HG03103 (cell line): ENCODE measurements at regions not wholly inside any gene's neighbourhood (a gene's known extent, or its start where the extent isn't known, plus 50 kb on each side); places are given as distances from the start of the nearest gene placed in this dataset.
"Not testable (repeated sequence)": the region's sequence is repeated elsewhere in the genome, so short reads cannot be mapped to it uniquely, and the experiment has no call there.

Experiments
- ATAC-seq: cut with Tn5 transposase; IDR thresholded peaks from one replicate; pipeline ENCODE4 v1.9.1; 2021; ENCODE audit warnings: low read depth; ENCODE audit not compliant: unreplicated experiment

DNA sequence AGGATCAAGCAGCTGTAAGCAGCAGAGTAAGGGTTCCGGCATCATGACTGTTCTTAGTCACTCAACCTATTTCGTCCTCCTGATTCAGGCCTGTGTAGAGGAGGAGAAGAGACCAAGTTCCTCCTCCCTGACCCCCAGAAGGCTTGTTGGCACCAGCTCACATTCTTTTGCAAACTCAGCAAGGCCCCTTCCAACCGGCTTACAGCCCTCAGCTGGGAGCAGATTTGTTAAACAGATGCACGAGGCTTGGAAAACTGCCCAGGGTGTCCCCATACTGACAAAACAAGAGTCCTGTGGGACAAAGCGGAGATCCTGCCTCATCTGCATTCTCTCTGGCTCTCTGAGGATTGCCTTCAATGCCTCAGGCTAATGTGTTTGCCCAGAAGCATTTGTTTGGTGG, 113.2 kb upstream of the SOX21 start:
- no peak for ATAC-seq

DNA sequence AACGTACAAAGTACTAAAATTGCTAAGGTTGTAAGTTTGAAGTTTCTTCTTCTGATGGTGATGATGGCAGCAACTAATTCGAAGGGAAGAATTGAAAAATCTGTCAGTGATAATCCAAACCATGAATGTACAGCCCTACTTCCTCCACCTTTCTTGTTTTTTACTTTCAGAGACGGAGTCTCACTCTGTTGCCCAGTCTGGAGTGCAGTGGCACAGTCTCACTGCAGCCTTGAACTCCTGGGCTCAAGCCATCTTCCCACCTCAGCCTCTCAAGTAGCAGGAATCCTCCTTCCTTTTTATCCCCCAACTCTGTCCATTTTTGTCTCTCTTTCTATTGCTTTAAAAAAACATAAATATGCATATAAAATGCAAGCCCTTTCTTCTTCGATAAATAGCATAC, 112.3 kb upstream of the SOX21 start:
- ATAC-seq, result no peak

DNA sequence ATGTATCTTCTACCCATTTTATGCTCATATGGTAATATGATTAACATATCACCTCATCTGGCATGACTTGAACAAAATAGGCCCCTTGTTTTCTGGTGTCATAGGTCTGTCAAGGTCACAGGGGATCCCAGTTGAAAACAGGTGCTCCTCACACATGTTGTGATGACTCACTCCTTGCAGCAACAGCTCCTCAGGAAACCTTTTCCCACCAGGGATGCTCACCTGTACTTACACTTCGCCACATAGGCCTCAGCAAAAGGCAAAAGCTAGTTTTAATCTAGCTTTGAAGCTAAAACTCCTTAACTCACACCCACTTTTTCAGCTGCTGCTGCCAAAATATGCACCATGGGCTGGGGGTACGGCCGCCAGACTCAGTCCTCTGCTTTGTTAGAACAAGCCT, 110.0 kb upstream of the SOX21 start:
- no peak for ATAC-seq

DNA sequence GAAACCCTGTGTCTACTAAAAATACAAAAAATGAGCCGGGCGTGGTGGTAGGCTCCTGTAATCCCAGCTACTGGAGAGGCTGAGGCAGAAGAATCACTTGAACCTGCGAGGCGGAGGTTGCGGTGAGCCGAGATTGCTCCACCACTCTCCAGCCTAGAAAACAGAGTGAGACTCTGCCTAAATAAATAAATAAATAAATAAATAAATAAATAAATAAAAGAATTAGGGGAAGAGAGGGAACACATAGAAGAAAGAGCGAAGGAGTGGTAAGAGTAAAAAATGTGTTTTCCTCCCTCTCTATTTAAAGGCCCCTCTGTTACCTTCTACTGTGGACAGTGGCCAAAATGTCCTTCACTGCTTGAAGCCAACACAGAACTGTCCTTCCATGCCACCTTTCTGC, 103.9 kb upstream of the SOX21 start:
- no peak for ATAC-seq

DNA sequence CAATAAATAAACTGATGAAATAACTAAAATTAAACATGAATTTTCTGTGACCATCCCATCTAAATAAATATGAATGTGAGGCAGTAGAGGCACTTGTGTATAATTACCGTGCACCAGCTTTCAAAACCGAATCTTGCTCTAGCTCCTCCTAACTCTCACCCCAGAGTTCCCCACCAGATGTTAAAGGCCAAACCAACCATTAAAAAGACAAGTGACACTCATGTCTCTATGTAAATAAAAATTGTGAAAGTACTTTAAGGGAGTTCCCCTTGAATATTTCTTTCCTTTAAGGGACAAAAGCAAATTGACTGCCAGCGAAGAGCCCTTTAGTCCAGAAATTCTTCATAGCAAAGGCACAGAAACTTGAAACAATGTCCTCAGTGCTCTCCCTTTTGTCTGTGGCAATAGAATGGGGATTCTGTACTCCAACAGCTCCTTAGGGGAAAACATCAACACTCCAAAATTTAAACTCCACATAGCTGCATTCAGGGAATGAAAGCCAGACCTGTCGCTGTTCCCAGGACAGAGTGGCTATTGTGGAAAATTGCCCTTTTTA, 101.7 kb upstream of the SOX21 start:
- no peak for ATAC-seq

DNA sequence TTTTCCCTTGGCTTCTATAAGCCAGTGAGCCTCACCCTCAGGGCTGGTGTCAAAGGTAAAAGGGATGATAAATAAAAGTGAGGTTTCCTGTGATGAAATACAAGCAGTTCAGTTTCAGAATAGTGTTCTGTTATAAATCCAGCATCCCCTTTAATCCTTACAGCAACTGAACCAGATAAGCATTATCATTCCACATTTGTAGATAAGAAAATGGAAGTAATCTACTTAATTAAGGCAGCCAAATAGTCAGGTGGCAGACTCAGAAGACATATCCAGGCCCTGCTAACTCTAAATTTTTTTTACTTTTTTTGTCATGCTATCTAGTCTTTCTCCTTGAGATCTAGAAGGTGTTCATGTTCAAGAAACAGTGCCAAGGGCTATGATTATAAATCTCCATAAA, 99.4 kb upstream of the SOX21 start:
- ATAC-seq, result no peak

DNA sequence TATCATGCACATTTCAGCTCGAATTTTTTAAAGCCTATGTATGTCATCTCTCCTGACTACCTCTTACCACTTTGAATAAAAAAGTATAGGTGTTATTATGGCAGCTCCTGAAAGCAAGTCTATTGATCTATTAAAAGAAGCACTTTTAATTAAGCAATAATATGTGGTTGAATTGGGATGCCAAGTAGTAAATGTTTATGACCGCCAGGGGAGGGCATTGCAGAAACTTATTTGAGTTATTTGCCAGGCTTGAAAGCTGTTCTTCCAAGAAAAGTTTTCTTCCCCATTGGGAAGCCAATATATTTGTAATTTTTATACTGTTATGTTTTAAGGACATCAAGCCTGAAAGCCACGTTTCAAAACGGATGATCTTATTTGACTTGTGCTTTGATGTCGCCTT, 88.1 kb upstream of the SOX21 start:
- no peak for ATAC-seq

DNA sequence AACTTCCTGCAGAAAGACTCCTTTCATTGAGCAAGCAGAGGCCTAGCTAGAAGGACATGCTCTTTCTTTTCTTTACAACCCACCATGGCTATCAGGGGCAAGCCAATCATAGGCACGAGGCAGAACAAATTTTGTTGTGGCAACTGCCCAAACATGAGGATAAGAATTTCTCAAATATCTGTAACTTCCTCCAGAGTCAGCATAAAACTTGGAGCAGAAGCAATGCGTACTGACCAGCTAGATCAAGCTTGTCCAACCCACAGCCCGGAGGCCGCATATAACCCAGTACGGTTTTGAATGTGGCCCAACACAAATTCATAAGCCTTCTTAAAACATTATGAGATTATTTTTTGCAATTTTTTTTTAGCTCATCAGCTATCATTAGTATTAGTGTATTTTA, 87.0 kb upstream of the SOX21 start:
- ATAC-seq, result no peak

DNA sequence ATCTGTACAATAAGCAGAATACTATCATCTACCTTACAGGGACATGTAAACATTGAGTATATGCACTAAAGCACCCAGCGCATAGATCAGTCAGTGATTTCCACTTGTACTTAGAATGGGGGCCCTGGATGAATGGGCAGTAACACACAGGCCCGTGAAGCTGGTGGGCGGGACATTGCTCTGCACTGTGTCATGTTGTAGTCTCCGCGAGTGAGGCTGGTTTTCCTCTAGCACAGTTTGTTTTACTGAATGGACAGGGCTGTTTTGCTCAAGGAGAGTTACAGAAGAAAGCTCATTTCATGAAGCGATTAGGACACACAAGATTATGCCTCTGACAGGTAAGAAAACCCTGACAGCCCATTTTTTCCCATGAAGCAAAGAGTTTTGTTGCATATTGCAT, 86.4 kb upstream of the SOX21 start:
- ATAC-seq, result no peak

DNA sequence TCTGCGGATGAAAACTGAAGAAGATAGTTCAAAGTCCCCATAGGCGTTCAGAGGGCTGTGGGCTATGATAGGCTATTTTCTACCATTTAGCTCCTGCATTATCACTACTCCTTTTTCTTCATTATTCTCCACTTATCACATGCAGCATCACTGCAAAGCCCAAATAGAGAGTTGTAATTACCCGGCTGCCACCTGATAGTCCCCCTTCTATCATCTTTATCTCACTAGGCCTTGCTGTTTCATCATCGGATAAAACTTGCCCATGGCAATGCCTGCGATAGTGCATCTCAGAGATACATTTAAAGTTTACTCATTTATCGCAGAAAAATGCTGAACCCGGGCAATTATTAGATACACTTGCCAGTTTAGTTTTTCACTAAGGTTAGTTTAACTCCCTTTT, 82.9 kb upstream of the SOX21 start:
- ATAC-seq, result no peak

DNA sequence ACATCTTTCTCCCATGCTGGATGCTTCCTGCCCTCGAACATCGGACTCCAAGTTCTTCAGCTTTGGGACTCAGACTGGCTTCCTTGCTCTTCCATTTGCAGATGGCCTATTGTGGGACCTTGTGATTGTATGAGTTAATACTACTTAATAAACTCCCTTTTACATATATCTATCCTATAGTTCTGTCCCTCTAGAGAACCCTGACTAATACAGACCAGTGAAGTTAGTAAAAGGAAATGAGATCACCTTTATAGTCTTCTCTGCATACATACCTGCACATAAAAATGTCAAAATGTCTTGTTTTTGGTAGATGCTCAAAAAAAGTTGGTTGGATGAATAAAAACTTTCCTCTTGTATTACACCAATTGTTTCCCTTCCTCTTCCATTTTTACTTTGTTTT, 73.9 kb upstream of the SOX21 start:
- ATAC-seq, result not testable (repeated sequence)

DNA sequence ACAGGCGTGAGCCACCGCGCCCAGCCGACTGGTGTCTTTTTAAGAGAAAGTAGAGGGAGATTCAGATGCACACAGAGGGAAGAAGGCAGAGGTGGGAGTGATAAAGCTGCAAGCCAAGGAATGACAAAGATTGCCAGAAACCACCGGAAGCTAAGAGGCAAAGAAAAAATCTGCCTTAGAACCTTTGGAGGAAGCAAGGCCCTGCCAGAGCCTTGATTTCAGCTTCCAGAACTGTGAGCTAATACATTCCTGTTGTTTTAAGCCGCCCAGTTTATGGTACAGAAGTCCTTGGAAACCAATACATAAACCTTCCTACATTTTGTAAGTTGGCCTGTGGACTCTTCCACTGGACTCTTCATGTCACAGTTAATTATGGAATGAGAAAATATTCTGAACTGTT, 71.7 kb upstream of the SOX21 start:
- no peak for ATAC-seq

DNA sequence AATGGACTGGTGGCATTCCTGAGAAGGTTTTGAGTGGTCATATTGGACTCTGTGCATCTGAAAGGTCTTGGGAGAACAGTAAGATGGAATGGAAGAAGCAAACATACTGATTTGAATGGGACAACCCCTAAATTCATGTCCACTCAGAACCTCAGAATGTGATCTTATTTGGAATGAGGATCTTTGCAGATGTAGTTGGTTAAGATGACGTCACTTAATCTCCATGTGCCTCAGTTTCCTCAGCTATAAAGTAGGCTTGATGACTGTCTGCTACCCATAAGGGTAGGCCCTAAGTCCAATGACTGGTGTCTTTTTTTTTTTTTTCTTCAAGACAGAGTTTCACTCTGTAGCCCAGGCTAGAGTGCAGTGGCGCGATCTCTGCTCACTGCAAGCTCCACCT, 71.1 kb upstream of the SOX21 start:
- ATAC-seq, result no peak

DNA sequence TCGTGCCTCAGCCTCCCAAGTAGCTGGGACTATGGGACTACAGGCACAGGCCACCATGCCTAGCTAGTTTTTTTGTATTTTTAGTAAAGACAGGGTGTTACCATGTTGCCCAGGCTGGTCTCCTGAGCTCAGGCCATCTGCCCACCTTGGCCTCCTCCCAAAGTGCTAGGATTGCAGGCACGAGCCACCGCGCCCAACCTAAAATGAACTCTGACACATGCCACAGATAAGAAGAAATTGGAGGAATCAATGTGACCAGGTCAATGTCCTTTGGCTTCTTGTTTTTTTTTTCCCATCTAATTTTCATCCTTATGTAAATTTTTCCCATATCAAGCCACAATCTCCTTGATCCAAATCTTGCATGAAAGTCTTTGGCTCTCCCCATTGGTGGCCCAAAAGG, 68.1 kb upstream of the SOX21 start:
- ATAC-seq, result no peak

DNA sequence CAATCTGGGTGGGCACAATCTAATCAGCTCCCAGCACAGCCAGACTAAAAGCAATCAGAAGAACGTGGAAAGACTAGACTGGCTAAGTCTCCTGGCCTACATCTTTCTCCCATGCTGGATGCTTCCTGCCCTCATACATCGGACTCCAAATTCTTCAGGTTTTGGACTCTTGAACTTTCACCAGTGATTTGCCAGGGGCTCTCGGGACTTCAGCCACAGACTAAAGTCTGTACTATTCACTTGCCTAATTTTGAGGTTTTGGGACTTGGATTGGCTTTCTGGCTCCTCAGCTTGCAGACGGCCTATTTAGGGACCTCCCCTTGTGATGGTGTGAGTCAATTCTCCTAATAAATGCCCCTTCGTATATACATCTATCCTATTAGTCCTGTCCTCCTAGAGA, 66.6 kb upstream of the SOX21 start:
- ATAC-seq, result no peak

DNA sequence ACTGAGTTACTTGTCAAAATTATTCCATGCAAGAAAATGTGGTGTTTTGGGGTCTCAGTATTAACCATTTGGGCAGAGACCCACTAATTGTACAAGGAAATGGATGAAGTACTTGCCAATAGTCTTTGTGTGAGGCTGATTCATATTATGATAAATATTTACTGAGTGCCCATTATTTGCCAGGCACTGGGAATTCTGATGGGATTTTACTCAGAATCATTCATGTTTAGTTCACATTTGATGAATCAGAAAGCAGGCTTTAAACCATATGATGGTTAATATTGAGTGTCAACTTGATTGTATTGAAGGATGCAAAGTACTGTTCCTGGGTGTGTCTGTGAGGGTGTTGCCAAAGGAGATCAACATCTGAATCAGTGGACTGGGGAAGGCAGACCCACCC, 66.2 kb upstream of the SOX21 start:
- ATAC-seq, result no peak

DNA sequence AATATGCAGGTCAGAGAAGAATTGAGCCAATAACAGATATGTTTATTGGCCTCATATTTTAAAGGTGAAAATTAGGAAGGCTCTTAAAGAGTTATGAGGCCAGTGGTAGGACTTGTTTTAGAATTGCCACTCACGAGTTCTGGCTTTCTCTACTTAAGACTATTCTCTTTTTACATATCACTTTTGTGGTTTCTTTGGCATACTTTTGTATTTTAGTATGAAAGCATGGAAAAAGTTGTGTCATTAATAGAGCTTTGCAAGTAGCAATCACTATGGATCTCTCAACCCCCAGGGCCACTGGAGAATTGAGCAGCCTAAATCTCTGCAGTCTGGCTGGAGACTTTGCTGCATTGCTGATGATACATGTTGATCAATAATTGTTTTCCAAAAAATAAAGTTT, 64.6 kb upstream of the SOX21 start:
- no peak for ATAC-seq

DNA sequence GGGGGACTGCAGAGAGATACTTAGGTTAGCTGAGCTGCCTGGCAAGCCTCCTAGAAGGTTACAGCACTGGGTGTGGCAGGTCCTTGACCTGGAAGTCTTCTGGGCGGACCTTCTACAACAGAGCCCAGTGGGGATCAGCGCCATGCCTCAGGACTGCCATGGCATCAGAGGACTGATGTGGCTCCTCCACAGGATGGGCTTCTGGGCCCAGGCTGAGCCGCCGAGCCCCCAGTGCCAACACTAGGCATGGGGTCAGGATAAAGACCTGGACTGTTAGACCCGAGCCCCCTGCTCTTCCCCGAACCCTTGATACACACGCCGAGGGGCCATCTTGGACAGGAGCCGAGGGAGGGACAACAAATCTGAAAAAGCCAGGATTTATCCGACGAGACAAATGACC, 64.0 kb upstream of the SOX21 start:
- no peak for ATAC-seq

DNA sequence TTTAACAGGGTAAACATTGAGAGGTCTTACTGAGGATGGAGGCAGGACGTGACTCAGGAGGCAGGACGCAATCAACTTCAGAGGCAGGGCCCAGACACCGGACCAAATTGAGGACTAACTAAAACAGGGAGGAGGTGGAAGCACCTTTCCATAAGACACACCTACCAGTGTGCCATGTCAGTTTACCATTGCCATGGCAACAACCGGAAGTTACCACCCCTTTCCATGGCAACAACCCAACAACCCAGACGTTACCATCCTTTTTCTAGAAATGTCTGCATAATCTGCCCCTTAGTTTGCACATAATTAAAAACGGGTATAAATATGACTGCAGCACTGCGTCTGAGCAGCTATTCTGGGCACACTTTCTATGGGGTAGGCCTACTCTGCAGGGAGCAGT, 53.5 kb upstream of the SOX21 start:
- no peak for ATAC-seq

DNA sequence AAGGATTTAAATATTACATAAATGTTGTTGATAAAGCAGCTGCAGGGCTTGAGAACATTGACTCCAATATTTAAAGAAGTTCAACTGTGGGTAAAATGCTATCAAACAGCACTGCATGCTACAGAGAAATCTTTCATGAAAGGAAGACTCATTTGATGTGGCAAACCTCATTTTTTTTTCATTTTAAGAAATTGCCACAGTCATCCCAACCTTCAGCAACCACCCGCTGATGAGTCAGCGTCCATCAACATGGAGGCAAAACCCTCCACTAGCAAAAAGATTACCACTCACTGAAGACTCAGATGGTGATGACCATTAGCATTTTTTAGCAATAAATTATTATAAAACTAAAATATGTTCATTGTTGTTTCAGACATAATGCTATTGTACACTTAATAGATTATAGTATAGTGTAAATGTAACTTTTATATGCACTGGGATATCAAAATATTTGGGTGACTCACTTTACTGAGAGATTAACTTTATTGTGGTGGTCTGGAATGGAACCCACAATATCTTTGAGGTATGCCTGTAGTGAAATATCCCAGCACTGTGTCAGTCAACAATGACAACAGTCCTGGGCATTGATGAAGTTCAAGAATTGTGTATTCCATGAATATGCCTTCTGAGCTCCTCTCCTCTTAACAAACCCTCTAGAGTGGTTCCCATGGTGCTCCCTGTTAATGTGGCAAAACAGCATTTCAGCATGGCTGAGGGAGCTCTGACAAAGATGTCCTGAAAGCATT, 52.4 kb upstream of the SOX21 start:
- no peak for ATAC-seq
